Cardiac muscle cell (in vitro differentiated cells and primary cell): ENCODE measurements at regions not wholly inside any gene's neighbourhood (a gene's known extent, or its start where the extent isn't known, plus 50 kb on each side); places are given as distances from the start of the nearest gene placed in this dataset.
"Not testable (repeated sequence)": the region's sequence is repeated elsewhere in the genome, so short reads cannot be mapped to it uniquely, and the experiment has no call there.

ENCODE experiments used
- DNase-seq, 2 donors: peaks; one replicate each; pipeline versions ENCODE4 v3.0.0 to v3.0.0-alpha.2; 2010 to 2017; ENCODE audit warnings: low read depth in 1 of 2, low spot score in 1 of 2
- H3K27ac ChIP-seq: fragments of 200-600 bp; sonication (generic); 2 replicates; pipeline ENCODE4 v1.5.1; 2016
- H3K27me3 ChIP-seq: fragments of 200-600 bp; sonication (generic); 2 replicates; pipeline ENCODE4 v1.6.0; 2016; ENCODE audit warnings: control low read depth
- H3K36me3 ChIP-seq: fragments of 200-600 bp; sonication (generic); 2 replicates; pipeline ENCODE4 v1.5.1; 2016; ENCODE audit warnings: control low read depth
- H3K4me1 ChIP-seq: fragments of 200-600 bp; sonication (generic); 2 replicates; pipeline ENCODE4 v1.8.1; 2017; ENCODE audit warnings: low read depth, mild to moderate bottlenecking, mixed run types
- H3K4me3 ChIP-seq: fragments of 200-600 bp; sonication (generic); 2 replicates; pipeline ENCODE4 v1.5.1; 2016; ENCODE audit warnings: mild to moderate bottlenecking
- H3K9me3 ChIP-seq: fragments of 200-600 bp; sonication (generic); 2 replicates; pipeline ENCODE4 v1.5.1; 2017; ENCODE audit warnings: low read depth, mild to moderate bottlenecking, control low read depth
- CTCF ChIP-seq: IDR thresholded peaks from 2 replicates; pipeline ENCODE4 v1.5.1; 2012; ENCODE audit warnings: low read depth, mild to moderate bottlenecking, low read length

GRCh38 chr3:5899014-5899761, 711.7 kb downstream of the EDEM1 start:
- H3K9me3 ChIP-seq = no peaks in the 10 kb centered on the region
- DNase-seq = no peak
- no peaks in the 10 kb centered on the region for H3K36me3 ChIP-seq
- TF ChIP-seq CTCF = no peak
- H3K27ac ChIP-seq = no peak overlapping the region
- H3K4me3 ChIP-seq = no peak overlapping the region
- H3K4me1 ChIP-seq = no peaks in the 10 kb centered on the region
- H3K27me3 ChIP-seq = no peaks in the 10 kb centered on the region

GRCh38 chr3:5917932-5918331, 730.4 kb downstream of the EDEM1 start:
- TF ChIP-seq CTCF = no peak

GRCh38 chr3:5918626-5919025, 731.1 kb downstream of the EDEM1 start:
- H3K27me3 ChIP-seq = no peaks in the 10 kb centered on the region
- no peak for TF ChIP-seq CTCF
- no peaks in the 10 kb centered on the region for H3K4me1 ChIP-seq
- no peaks in the 10 kb centered on the region for H3K36me3 ChIP-seq
- H3K9me3 ChIP-seq = no peaks in the 10 kb centered on the region
- no peak overlapping the region for H3K27ac ChIP-seq
- no peak overlapping the region for H3K4me3 ChIP-seq
- no peak for DNase-seq

More at GRCh38 chr3:5917932-5918331, 730.4 kb downstream of the EDEM1 start:
- Histone ChIP-seq H3K4me3 (no peak overlapping the region), H3K27ac (no peak overlapping the region), H3K36me3 (no peaks in the 10 kb centered on the region), H3K27me3 (no peaks in the 10 kb centered on the region), H3K4me1 (no peaks in the 10 kb centered on the region), H3K9me3 (no peaks in the 10 kb centered on the region)
- no peak for DNase-seq

- Histone ChIP-seq H3K36me3 (no peaks in the 10 kb centered on the region), H3K4me1 (no peaks in the 10 kb centered on the region), H3K27ac (no peak overlapping the region), H3K4me3 (no peak overlapping the region), H3K9me3 (no peaks in the 10 kb centered on the region), H3K27me3 (no peaks in the 10 kb centered on the region)
- no peak for DNase-seq
- TF ChIP-seq CTCF = no peak
These were observed 741.5 kb downstream of the EDEM1 start for GRCh38 chr3:5929027-5929426.

GRCh38 chr3:5944061-5944460, 756.6 kb downstream of the EDEM1 start:
- not testable (repeated sequence) for H3K27ac ChIP-seq, H3K9me3 ChIP-seq, H3K4me3 ChIP-seq, H3K36me3 ChIP-seq, H3K4me1 ChIP-seq, DNase-seq, H3K27me3 ChIP-seq

GRCh38 chr3:5948084-5948483, 760.6 kb downstream of the EDEM1 start:
- H3K4me3 ChIP-seq = no peak overlapping the region
- H3K9me3 ChIP-seq = no peaks in the 10 kb centered on the region
- H3K27ac ChIP-seq = no peak overlapping the region
- DNase-seq = no peak
- no peaks in the 10 kb centered on the region for H3K27me3 ChIP-seq
- H3K4me1 ChIP-seq = no peaks in the 10 kb centered on the region
- TF ChIP-seq CTCF = no peak
- H3K36me3 ChIP-seq = no peaks in the 10 kb centered on the region
